Activated CD4-positive, alpha-beta T cell treated with anti-CD3 and anti-CD28 coated beads, Interleukin-10, Interleukin-2, amounts not matched to agents 100 ng/mL and 50 ng/mL, durations not matched to agents 16 hours and 8 hours (primary cell): ENCODE measurements at regions not wholly inside any gene's neighbourhood (a gene's known extent, or its start where the extent isn't known, plus 50 kb on each side); places are given as distances from the start of the nearest gene placed in this dataset.
"Not testable (repeated sequence)": the region's sequence is repeated elsewhere in the genome, so short reads cannot be mapped to it uniquely, and the experiment has no call there.

ENCODE experiments used
- DNase-seq: peaks from one replicate; pipeline ENCODE4 v3.0.0-alpha.2; 2020

GRCh38 chr3:194869482-194870169 is 183.9 kb downstream of the FAM43A start:
- DNase-seq: no peak

GRCh38 chr3:194870394-194871110 is 184.9 kb downstream of the FAM43A start:
- no peak for DNase-seq

GRCh38 chr3:194871143-194871863 is 185.6 kb downstream of the FAM43A start:
- DNase-seq: no peak

- DNase-seq: no peak
These were observed 186.4 kb downstream of the FAM43A start for GRCh38 chr3:194871864-194872668.

- no peak for DNase-seq
These were observed 186.9 kb downstream of the FAM43A start for GRCh38 chr3:194872669-194872977.

GRCh38 chr3:194873474-194873873 is 187.8 kb downstream of the FAM43A start:
- not testable (repeated sequence) for DNase-seq

GRCh38 chr3:194874206-194874605 is 188.5 kb downstream of the FAM43A start:
- no peak for DNase-seq

- no peak for DNase-seq
These were observed 189.1 kb downstream of the FAM43A start for GRCh38 chr3:194874783-194875182.

GRCh38 chr3:194875581-194876402 is 190.1 kb downstream of the FAM43A start:
- no peak for DNase-seq

- DNase-seq: no peak
These were observed 190.9 kb downstream of the FAM43A start for GRCh38 chr3:194876403-194877095.

- DNase-seq: no peak
These were observed 191.8 kb downstream of the FAM43A start for GRCh38 chr3:194877291-194878119.

- no peak for DNase-seq
These were observed 193.6 kb downstream of the FAM43A start for GRCh38 chr3:194879126-194879877.

GRCh38 chr3:194879991-194880939 is 194.6 kb downstream of the FAM43A start:
- DNase-seq: peak; percentile 3

GRCh38 chr3:194880940-194881925 is 195.6 kb downstream of the FAM43A start:
- no peak for DNase-seq

- DNase-seq: no peak
These were observed 199.1 kb downstream of the FAM43A start for GRCh38 chr3:194884649-194885315.

GRCh38 chr3:194885766-194886165 is 200.1 kb downstream of the FAM43A start:
- DNase-seq: no peak

GRCh38 chr3:194886836-194887235 is 201.2 kb downstream of the FAM43A start:
- no peak for DNase-seq
